ENCODE measurements at regions not wholly inside any gene's neighbourhood (a gene's known extent, or its start where the extent isn't known, plus 50 kb on each side); places are given as distances from the start of the nearest gene placed in this dataset.
"Not testable (repeated sequence)": the region's sequence is repeated elsewhere in the genome, so short reads cannot be mapped to it uniquely, and the experiment has no call there.

DNA sequence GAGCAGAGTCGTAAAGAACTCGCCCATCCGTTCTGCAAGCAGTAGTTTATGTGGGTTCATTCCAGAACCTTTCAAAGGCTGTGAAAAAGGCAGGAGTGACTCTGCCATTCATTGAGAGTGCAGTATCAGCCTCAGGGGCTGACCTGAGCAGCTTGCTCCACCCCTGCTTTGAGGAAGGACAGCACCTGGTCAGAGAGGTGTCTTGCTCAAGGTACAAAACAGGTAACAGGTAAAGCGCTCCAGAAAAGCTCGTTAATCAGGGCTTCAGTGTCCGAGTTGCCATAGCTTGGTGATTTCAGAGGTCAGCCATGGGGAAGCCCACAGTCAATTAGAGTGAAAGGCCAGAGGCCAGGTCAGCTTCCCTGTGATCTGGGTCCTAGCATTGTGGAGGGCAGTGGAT is 251.1 kb downstream of the ABCC12 start:
- TF ChIP-seq, protein P1, sequence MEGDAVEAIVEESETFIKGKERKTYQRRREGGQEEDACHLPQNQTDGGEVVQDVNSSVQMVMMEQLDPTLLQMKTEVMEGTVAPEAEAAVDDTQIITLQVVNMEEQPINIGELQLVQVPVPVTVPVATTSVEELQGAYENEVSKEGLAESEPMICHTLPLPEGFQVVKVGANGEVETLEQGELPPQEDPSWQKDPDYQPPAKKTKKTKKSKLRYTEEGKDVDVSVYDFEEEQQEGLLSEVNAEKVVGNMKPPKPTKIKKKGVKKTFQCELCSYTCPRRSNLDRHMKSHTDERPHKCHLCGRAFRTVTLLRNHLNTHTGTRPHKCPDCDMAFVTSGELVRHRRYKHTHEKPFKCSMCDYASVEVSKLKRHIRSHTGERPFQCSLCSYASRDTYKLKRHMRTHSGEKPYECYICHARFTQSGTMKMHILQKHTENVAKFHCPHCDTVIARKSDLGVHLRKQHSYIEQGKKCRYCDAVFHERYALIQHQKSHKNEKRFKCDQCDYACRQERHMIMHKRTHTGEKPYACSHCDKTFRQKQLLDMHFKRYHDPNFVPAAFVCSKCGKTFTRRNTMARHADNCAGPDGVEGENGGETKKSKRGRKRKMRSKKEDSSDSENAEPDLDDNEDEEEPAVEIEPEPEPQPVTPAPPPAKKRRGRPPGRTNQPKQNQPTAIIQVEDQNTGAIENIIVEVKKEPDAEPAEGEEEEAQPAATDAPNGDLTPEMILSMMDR (IDR thresholded peaks at IDR 0.05; ENCODE audit: low read depth, low read length), result no peak
- TF ChIP-seq, protein P2, sequence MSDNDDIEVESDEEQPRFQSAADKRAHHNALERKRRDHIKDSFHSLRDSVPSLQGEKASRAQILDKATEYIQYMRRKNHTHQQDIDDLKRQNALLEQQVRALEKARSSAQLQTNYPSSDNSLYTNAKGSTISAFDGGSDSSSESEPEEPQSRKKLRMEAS (IDR thresholded peaks at IDR 0.05; ENCODE audit: low read depth, low read length), result no peak
- TF ChIP-seq MYC (IDR thresholded peaks at IDR 0.05; ENCODE audit: low read depth, low read length) (no peak), POLR2A (IDR thresholded peaks at IDR 0.05; ENCODE audit: extremely low read depth, insufficient read length) (no peak)

DNA sequence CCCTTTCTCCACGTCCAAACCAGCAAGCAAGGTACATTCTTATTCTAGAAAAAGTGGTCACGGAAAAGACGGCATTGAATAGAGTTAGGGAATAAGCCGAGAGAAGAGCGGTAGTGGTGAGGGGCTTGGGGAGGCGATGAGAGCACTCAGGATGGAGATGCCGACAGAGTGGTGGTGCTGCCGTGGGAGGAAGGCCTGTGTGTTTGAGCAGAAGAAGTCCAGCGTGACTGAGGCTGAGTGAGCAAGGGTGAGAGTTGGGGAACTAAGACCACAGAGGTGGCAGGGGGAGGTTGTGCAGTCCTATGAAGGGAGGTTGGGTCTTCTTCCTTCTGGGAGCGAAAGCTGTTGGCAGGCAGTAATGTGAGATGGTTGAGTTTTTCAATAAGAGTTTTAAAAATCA is 252.3 kb downstream of the ABCC12 start:
- no peak overlapping the region for H3K4me3 ChIP-seq (ENCODE audit: low read depth, low read length)
- TF ChIP-seq, protein P1 (IDR thresholded peaks at IDR 0.05; ENCODE audit: low read depth, low read length), result no peak
- TF ChIP-seq MYC (IDR thresholded peaks at IDR 0.05; ENCODE audit: low read depth, low read length) (no peak), POLR2A (IDR thresholded peaks at IDR 0.05; ENCODE audit: extremely low read depth, insufficient read length) (no peak)
- TF ChIP-seq, protein P2 (IDR thresholded peaks at IDR 0.05; ENCODE audit: low read depth, low read length), result no peak

More for the DNA sequence above, 251.1 kb downstream of the ABCC12 start:
- H3K4me3 ChIP-seq (ENCODE audit: low read depth, low read length), result no peak overlapping the region
- no peak for DNase-seq (ENCODE audit: low read depth)

DNA sequence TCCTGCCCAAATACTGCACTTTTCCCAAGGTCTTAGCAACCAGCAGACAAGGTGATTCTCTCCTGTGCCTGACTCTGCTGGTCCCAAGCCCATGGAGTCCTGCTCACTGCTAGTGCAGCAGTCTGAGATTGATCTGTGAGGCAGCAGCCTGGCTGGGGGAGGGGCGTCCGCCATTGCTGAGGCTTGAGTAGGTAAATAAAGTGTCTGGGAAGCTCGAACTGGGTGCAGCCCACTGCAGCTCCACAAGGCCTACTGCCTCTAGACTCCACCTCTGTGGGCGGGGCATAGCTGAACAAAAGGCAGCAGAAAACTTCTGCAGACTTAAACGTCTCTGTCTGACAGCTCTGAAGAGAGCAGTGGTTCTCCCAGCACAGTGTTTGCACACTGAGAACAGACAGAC is 258.7 kb downstream of the ABCC12 start:
- DNase-seq (ENCODE audit: low read depth); H3K4me3 ChIP-seq (ENCODE audit: low read depth, low read length): not testable (repeated sequence)

More for the DNA sequence above, 252.3 kb downstream of the ABCC12 start:
- no peak for DNase-seq (ENCODE audit: low read depth)

DNA sequence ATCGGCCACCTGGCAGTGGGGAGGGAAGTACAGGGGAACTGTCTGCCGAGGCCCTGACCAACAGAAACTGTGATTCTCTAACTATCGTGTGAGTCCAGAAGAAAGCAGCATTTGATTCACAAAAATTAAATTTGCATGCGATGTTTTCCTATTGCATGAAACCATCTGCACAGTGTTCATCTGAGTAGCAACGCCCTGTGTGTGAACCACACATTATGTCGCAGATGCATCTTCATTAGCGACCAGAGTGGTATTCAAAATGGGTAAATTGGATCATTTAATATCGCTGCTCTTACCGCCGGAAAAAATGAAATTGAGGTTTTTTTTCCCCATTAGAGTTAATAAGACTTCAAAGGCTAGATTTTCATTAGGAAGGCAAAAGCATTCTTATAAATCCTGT is 260.6 kb downstream of the ABCC12 start:
- H3K4me3 ChIP-seq (ENCODE audit: low read depth, low read length), result no peak overlapping the region
- DNase-seq (ENCODE audit: low read depth), result no peak
- TF ChIP-seq, protein P2 (IDR thresholded peaks at IDR 0.05; ENCODE audit: low read depth, low read length), result no peak
- TF ChIP-seq POLR2A (IDR thresholded peaks at IDR 0.05; ENCODE audit: extremely low read depth, insufficient read length), result no peak
- TF ChIP-seq MYC (IDR thresholded peaks at IDR 0.05; ENCODE audit: low read depth, low read length), result no peak
- TF ChIP-seq, protein P1 (IDR thresholded peaks at IDR 0.05; ENCODE audit: low read depth, low read length), result no peak

DNA sequence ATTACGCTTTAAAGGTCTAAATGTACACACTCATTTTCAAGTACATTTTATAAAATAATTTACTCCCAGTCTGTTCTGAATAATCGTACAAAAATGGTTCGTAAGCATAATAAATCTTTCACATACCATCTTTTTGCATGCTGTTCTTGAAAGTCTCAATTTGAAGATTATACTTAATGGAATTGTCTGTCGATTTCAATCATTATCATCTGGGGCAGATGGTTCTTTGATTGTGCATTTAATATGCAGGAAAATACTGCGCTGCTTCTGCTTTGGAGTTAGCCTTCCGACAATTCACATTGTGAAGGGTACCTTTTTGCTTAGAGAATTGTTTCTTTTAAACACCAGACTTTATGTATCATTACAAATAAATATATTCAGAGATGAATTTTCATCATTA is 262.8 kb downstream of the ABCC12 start:
- H3K4me3 ChIP-seq (ENCODE audit: low read depth, low read length), result no peak overlapping the region
- no peak for DNase-seq (ENCODE audit: low read depth)
- TF ChIP-seq POLR2A (IDR thresholded peaks at IDR 0.05; ENCODE audit: extremely low read depth, insufficient read length) (no peak), MYC (IDR thresholded peaks at IDR 0.05; ENCODE audit: low read depth, low read length) (no peak)
- TF ChIP-seq, protein P2 (IDR thresholded peaks at IDR 0.05; ENCODE audit: low read depth, low read length), result no peak
- TF ChIP-seq, protein P1 (IDR thresholded peaks at IDR 0.05; ENCODE audit: low read depth, low read length), result no peak

DNA sequence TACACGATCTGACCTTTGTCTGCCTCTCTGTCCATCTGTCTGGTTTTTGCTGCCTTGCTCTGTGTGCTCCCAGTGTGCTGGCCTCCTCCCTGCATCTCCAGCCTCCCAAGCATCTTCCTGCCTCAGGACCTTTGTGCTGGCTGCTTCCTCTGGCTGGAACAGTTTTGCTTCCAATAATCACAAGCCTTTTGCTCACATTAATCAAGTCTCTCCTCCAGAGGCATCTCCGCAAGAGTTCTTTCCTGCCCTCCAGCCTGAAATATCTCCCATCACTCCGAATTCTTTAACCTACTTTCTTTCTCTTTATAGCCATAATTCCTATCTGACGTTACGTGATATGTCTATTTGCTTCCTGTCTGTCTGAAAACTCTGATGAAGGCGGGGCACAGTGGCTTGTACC is 267.1 kb downstream of the ABCC12 start:
- no peak for DNase-seq (ENCODE audit: low read depth)
- no peak overlapping the region for H3K4me3 ChIP-seq (ENCODE audit: low read depth, low read length)
- TF ChIP-seq MYC (IDR thresholded peaks at IDR 0.05; ENCODE audit: low read depth, low read length) (no peak), POLR2A (IDR thresholded peaks at IDR 0.05; ENCODE audit: extremely low read depth, insufficient read length) (no peak)
- TF ChIP-seq, protein P2 (IDR thresholded peaks at IDR 0.05; ENCODE audit: low read depth, low read length), result no peak
- TF ChIP-seq, protein P1 (IDR thresholded peaks at IDR 0.05; ENCODE audit: low read depth, low read length), result no peak
